GM23248 (cell line): ENCODE measurements at regions not wholly inside any gene's neighbourhood (a gene's known extent, or its start where the extent isn't known, plus 50 kb on each side); places are given as distances from the start of the nearest gene placed in this dataset.
"Not testable (repeated sequence)": the region's sequence is repeated elsewhere in the genome, so short reads cannot be mapped to it uniquely, and the experiment has no call there.

Source experiments
- EZH2 ChIP-seq: fragments of 200-600 bp; sonication (generic); IDR thresholded peaks from 2 replicates; pipeline ENCODE4 v1.6.1; 2018; ENCODE audit warnings: antibody characterized with exemption, mild to moderate bottlenecking; ENCODE audit not compliant: insufficient read depth, poor library complexity, severe bottlenecking
- EZH2phosphoT487 ChIP-seq: fragments of 200-600 bp; sonication (generic); IDR thresholded peaks from 2 replicates; pipeline ENCODE4 v1.6.1; 2018; ENCODE audit warnings: antibody characterized with exemption, moderate library complexity, mild to moderate bottlenecking, low read depth; ENCODE audit not compliant: insufficient read depth

- TF ChIP-seq EZH2, EZH2phosphoT487: not testable (repeated sequence)
Measured at GRCh38 chr16:51254390-51254789, 103.3 kb upstream of the SALL1 start.
